GM18858 (cell line): ENCODE measurements at regions not wholly inside any gene's neighbourhood (a gene's known extent, or its start where the extent isn't known, plus 50 kb on each side); places are given as distances from the start of the nearest gene placed in this dataset.
"Not testable (repeated sequence)": the region's sequence is repeated elsewhere in the genome, so short reads cannot be mapped to it uniquely, and the experiment has no call there.

ENCODE experiments used
- ATAC-seq: cut with Tn5 transposase; IDR thresholded peaks from one replicate; pipeline ENCODE4 v1.9.1; 2021; ENCODE audit not compliant: unreplicated experiment

- ATAC-seq: peak; percentile 91
These were observed 148.1 kb upstream of the NOTCH2NLA start for GRCh38 chr1:146376708-146377496.

- peak; percentile 41 for ATAC-seq
These were observed 147.5 kb upstream of the NOTCH2NLA start for GRCh38 chr1:146376309-146376707.

GRCh38 chr1:146375108-146375507 lies 146.3 kb upstream of the NOTCH2NLA start:
- not testable (repeated sequence) for ATAC-seq

- not testable (repeated sequence) for ATAC-seq
These were observed 141.1 kb upstream of the NOTCH2NLA start for GRCh38 chr1:146369940-146370339.

GRCh38 chr1:146355373-146355772 lies 126.6 kb upstream of the NOTCH2NLA start:
- ATAC-seq: not testable (repeated sequence)

GRCh38 chr1:146326863-146327262 lies 98.0 kb upstream of the NOTCH2NLA start:
- not testable (repeated sequence) for ATAC-seq

- not testable (repeated sequence) for ATAC-seq
These were observed 95.6 kb upstream of the NOTCH2NLA start for GRCh38 chr1:146324463-146324862.

- ATAC-seq: not testable (repeated sequence)
These were observed 94.5 kb upstream of the NOTCH2NLA start for GRCh38 chr1:146323302-146323701.

- ATAC-seq: not testable (repeated sequence)
These were observed 94.1 kb upstream of the NOTCH2NLA start for GRCh38 chr1:146322893-146323292.

GRCh38 chr1:146318715-146319114 lies 89.9 kb upstream of the NOTCH2NLA start:
- not testable (repeated sequence) for ATAC-seq

GRCh38 chr1:146317785-146318184 lies 89.0 kb upstream of the NOTCH2NLA start:
- ATAC-seq: not testable (repeated sequence)

GRCh38 chr1:146314449-146315246 lies 85.8 kb upstream of the NOTCH2NLA start:
- not testable (repeated sequence) for ATAC-seq

- not testable (repeated sequence) for ATAC-seq
These were observed 81.8 kb upstream of the NOTCH2NLA start for GRCh38 chr1:146310579-146310978.

- not testable (repeated sequence) for ATAC-seq
These were observed 80.6 kb upstream of the NOTCH2NLA start for GRCh38 chr1:146309427-146309826.

GRCh38 chr1:146308892-146309291 lies 80.1 kb upstream of the NOTCH2NLA start:
- not testable (repeated sequence) for ATAC-seq

- ATAC-seq: not testable (repeated sequence)
These were observed 79.3 kb upstream of the NOTCH2NLA start for GRCh38 chr1:146308152-146308551.

- ATAC-seq: peak; percentile 94
These were observed 78.8 kb upstream of the NOTCH2NLA start for GRCh38 chr1:146307632-146308031.

GRCh38 chr1:146306651-146307050 lies 77.8 kb upstream of the NOTCH2NLA start:
- not testable (repeated sequence) for ATAC-seq

- ATAC-seq: not testable (repeated sequence)
These were observed 76.6 kb upstream of the NOTCH2NLA start for GRCh38 chr1:146305442-146305841.

- ATAC-seq: peak; percentile 84
These were observed 69.7 kb upstream of the NOTCH2NLA start for GRCh38 chr1:146298575-146298897.

- peak; percentile 8 for ATAC-seq
These were observed 69.2 kb upstream of the NOTCH2NLA start for GRCh38 chr1:146297781-146298574.
